ENCODE measurements at regions not wholly inside any gene's neighbourhood (a gene's known extent, or its start where the extent isn't known, plus 50 kb on each side); places are given as distances from the start of the nearest gene placed in this dataset.
"Not testable (repeated sequence)": the region's sequence is repeated elsewhere in the genome, so short reads cannot be mapped to it uniquely, and the experiment has no call there.

GRCh38 chr4:111377880-111378279, 755.0 kb upstream of the PITX2 start:
- not testable (repeated sequence) for H3K27me3 ChIP-seq (ENCODE audit: control insufficient read depth, insufficient read depth, low read length); H3K9ac ChIP-seq (ENCODE audit: low read depth, low read length); H3K4me1 ChIP-seq (ENCODE audit: control insufficient read depth, insufficient read depth, low read length); H3K36me3 ChIP-seq (ENCODE audit: control insufficient read depth, insufficient read depth, low read length); H3K9me3 ChIP-seq (ENCODE audit: control insufficient read depth, insufficient read depth, low read length); H3K27ac ChIP-seq (ENCODE audit: low read depth, low read length); H3K4me3 ChIP-seq (ENCODE audit: low read depth, low read length)

- Histone ChIP-seq H3K9ac (ENCODE audit: low read depth, low read length) (no peak overlapping the region), H3K4me1 (ENCODE audit: control insufficient read depth, insufficient read depth, low read length) (no peaks in the 10 kb centered on the region), H3K27me3 (ENCODE audit: control insufficient read depth, insufficient read depth, low read length) (no peaks in the 10 kb centered on the region), H3K4me3 (ENCODE audit: low read depth, low read length) (no peak overlapping the region), H3K9me3 (ENCODE audit: control insufficient read depth, insufficient read depth, low read length) (no peaks in the 10 kb centered on the region), H3K36me3 (ENCODE audit: control insufficient read depth, insufficient read depth, low read length) (no peaks in the 10 kb centered on the region), H3K27ac (ENCODE audit: low read depth, low read length) (no peak overlapping the region)
Observed at GRCh38 chr4:111388561-111388960, 756.7 kb upstream of the FAM241A start.

- Histone ChIP-seq H3K4me3 (ENCODE audit: low read depth, low read length) (no peak overlapping the region), H3K27me3 (ENCODE audit: control insufficient read depth, insufficient read depth, low read length) (no peaks in the 10 kb centered on the region), H3K9me3 (ENCODE audit: control insufficient read depth, insufficient read depth, low read length) (no peaks in the 10 kb centered on the region), H3K36me3 (ENCODE audit: control insufficient read depth, insufficient read depth, low read length) (no peaks in the 10 kb centered on the region), H3K9ac (ENCODE audit: low read depth, low read length) (no peak overlapping the region), H3K27ac (ENCODE audit: low read depth, low read length) (no peak overlapping the region), H3K4me1 (ENCODE audit: control insufficient read depth, insufficient read depth, low read length) (no peaks in the 10 kb centered on the region)
Observed at GRCh38 chr4:111391829-111392228, 753.4 kb upstream of the FAM241A start.

- Histone ChIP-seq H3K4me1 (ENCODE audit: control insufficient read depth, insufficient read depth, low read length) (no peaks in the 10 kb centered on the region), H3K9ac (ENCODE audit: low read depth, low read length) (no peak overlapping the region), H3K27me3 (ENCODE audit: control insufficient read depth, insufficient read depth, low read length) (no peaks in the 10 kb centered on the region), H3K4me3 (ENCODE audit: low read depth, low read length) (no peak overlapping the region), H3K9me3 (ENCODE audit: control insufficient read depth, insufficient read depth, low read length) (no peaks in the 10 kb centered on the region), H3K36me3 (ENCODE audit: control insufficient read depth, insufficient read depth, low read length) (no peaks in the 10 kb centered on the region), H3K27ac (ENCODE audit: low read depth, low read length) (no peak overlapping the region)
Observed at GRCh38 chr4:111393781-111394180, 751.5 kb upstream of the FAM241A start.

GRCh38 chr4:111398906-111399330, 746.3 kb upstream of the FAM241A start:
- no peak overlapping the region for H3K4me3 ChIP-seq (ENCODE audit: low read depth, low read length)
- H3K4me1 ChIP-seq (ENCODE audit: control insufficient read depth, insufficient read depth, low read length): no peaks in the 10 kb centered on the region
- no peak overlapping the region for H3K9ac ChIP-seq (ENCODE audit: low read depth, low read length)
- no peaks in the 10 kb centered on the region for H3K27me3 ChIP-seq (ENCODE audit: control insufficient read depth, insufficient read depth, low read length)
- no peaks in the 10 kb centered on the region for H3K9me3 ChIP-seq (ENCODE audit: control insufficient read depth, insufficient read depth, low read length)
- no peaks in the 10 kb centered on the region for H3K36me3 ChIP-seq (ENCODE audit: control insufficient read depth, insufficient read depth, low read length)
- no peak overlapping the region for H3K27ac ChIP-seq (ENCODE audit: low read depth, low read length)

GRCh38 chr4:111399623-111400022, 745.6 kb upstream of the FAM241A start:
- Histone ChIP-seq H3K9ac (ENCODE audit: low read depth, low read length) (no peak overlapping the region), H3K9me3 (ENCODE audit: control insufficient read depth, insufficient read depth, low read length) (no peaks in the 10 kb centered on the region), H3K4me3 (ENCODE audit: low read depth, low read length) (no peak overlapping the region), H3K27ac (ENCODE audit: low read depth, low read length) (no peak overlapping the region), H3K4me1 (ENCODE audit: control insufficient read depth, insufficient read depth, low read length) (no peaks in the 10 kb centered on the region), H3K27me3 (ENCODE audit: control insufficient read depth, insufficient read depth, low read length) (no peaks in the 10 kb centered on the region), H3K36me3 (ENCODE audit: control insufficient read depth, insufficient read depth, low read length) (no peaks in the 10 kb centered on the region)

GRCh38 chr4:111400741-111401140, 744.5 kb upstream of the FAM241A start:
- H3K9ac ChIP-seq (ENCODE audit: low read depth, low read length): no peak overlapping the region
- H3K36me3 ChIP-seq (ENCODE audit: control insufficient read depth, insufficient read depth, low read length): no peaks in the 10 kb centered on the region
- no peak overlapping the region for H3K4me3 ChIP-seq (ENCODE audit: low read depth, low read length)
- H3K27ac ChIP-seq (ENCODE audit: low read depth, low read length): no peak overlapping the region
- no peaks in the 10 kb centered on the region for H3K27me3 ChIP-seq (ENCODE audit: control insufficient read depth, insufficient read depth, low read length)
- H3K9me3 ChIP-seq (ENCODE audit: control insufficient read depth, insufficient read depth, low read length): no peaks in the 10 kb centered on the region
- no peaks in the 10 kb centered on the region for H3K4me1 ChIP-seq (ENCODE audit: control insufficient read depth, insufficient read depth, low read length)

- no peak overlapping the region for H3K9ac ChIP-seq (ENCODE audit: low read depth, low read length)
- no peaks in the 10 kb centered on the region for H3K4me1 ChIP-seq (ENCODE audit: control insufficient read depth, insufficient read depth, low read length)
- H3K9me3 ChIP-seq (ENCODE audit: control insufficient read depth, insufficient read depth, low read length): no peaks in the 10 kb centered on the region
- H3K36me3 ChIP-seq (ENCODE audit: control insufficient read depth, insufficient read depth, low read length): no peaks in the 10 kb centered on the region
- no peak overlapping the region for H3K27ac ChIP-seq (ENCODE audit: low read depth, low read length)
- H3K27me3 ChIP-seq (ENCODE audit: control insufficient read depth, insufficient read depth, low read length): no peaks in the 10 kb centered on the region
- no peak overlapping the region for H3K4me3 ChIP-seq (ENCODE audit: low read depth, low read length)
Observed at GRCh38 chr4:111404673-111405072, 740.6 kb upstream of the FAM241A start.

- H3K27me3 ChIP-seq (ENCODE audit: control insufficient read depth, insufficient read depth, low read length): no peaks in the 10 kb centered on the region
- H3K9me3 ChIP-seq (ENCODE audit: control insufficient read depth, insufficient read depth, low read length): no peaks in the 10 kb centered on the region
- no peaks in the 10 kb centered on the region for H3K4me1 ChIP-seq (ENCODE audit: control insufficient read depth, insufficient read depth, low read length)
- no peaks in the 10 kb centered on the region for H3K36me3 ChIP-seq (ENCODE audit: control insufficient read depth, insufficient read depth, low read length)
- H3K9ac ChIP-seq (ENCODE audit: low read depth, low read length): no peak overlapping the region
- H3K27ac ChIP-seq (ENCODE audit: low read depth, low read length): no peak overlapping the region
- H3K4me3 ChIP-seq (ENCODE audit: low read depth, low read length): no peak overlapping the region
Observed at GRCh38 chr4:111405989-111406388, 739.3 kb upstream of the FAM241A start.

GRCh38 chr4:111410571-111410970, 734.7 kb upstream of the FAM241A start:
- Histone ChIP-seq H3K4me3 (ENCODE audit: low read depth, low read length) (no peak overlapping the region), H3K4me1 (ENCODE audit: control insufficient read depth, insufficient read depth, low read length) (no peaks in the 10 kb centered on the region), H3K9ac (ENCODE audit: low read depth, low read length) (no peak overlapping the region), H3K27ac (ENCODE audit: low read depth, low read length) (no peak overlapping the region), H3K9me3 (ENCODE audit: control insufficient read depth, insufficient read depth, low read length) (no peaks in the 10 kb centered on the region), H3K36me3 (ENCODE audit: control insufficient read depth, insufficient read depth, low read length) (no peaks in the 10 kb centered on the region), H3K27me3 (ENCODE audit: control insufficient read depth, insufficient read depth, low read length) (no peaks in the 10 kb centered on the region)

GRCh38 chr4:111417521-111417920, 727.7 kb upstream of the FAM241A start:
- Histone ChIP-seq H3K27me3 (ENCODE audit: control insufficient read depth, insufficient read depth, low read length) (no peaks in the 10 kb centered on the region), H3K4me1 (ENCODE audit: control insufficient read depth, insufficient read depth, low read length) (no peaks in the 10 kb centered on the region), H3K9ac (ENCODE audit: low read depth, low read length) (no peak overlapping the region), H3K27ac (ENCODE audit: low read depth, low read length) (no peak overlapping the region), H3K4me3 (ENCODE audit: low read depth, low read length) (no peak overlapping the region), H3K9me3 (ENCODE audit: control insufficient read depth, insufficient read depth, low read length) (no peaks in the 10 kb centered on the region), H3K36me3 (ENCODE audit: control insufficient read depth, insufficient read depth, low read length) (no peaks in the 10 kb centered on the region)

- H3K4me3 ChIP-seq (ENCODE audit: low read depth, low read length): no peak overlapping the region
- no peaks in the 10 kb centered on the region for H3K4me1 ChIP-seq (ENCODE audit: control insufficient read depth, insufficient read depth, low read length)
- H3K9me3 ChIP-seq (ENCODE audit: control insufficient read depth, insufficient read depth, low read length): no peaks in the 10 kb centered on the region
- no peak overlapping the region for H3K27ac ChIP-seq (ENCODE audit: low read depth, low read length)
- H3K27me3 ChIP-seq (ENCODE audit: control insufficient read depth, insufficient read depth, low read length): no peaks in the 10 kb centered on the region
- H3K9ac ChIP-seq (ENCODE audit: low read depth, low read length): no peak overlapping the region
- H3K36me3 ChIP-seq (ENCODE audit: control insufficient read depth, insufficient read depth, low read length): no peaks in the 10 kb centered on the region
Observed at GRCh38 chr4:111433441-111433840, 711.8 kb upstream of the FAM241A start.

Measured in HUES48 (cell line).